Lower leg skin (tissue), 3 donors: ENCODE measurements at regions not wholly inside any gene's neighbourhood (a gene's known extent, or its start where the extent isn't known, plus 50 kb on each side); places are given as distances from the start of the nearest gene placed in this dataset.

Experiments used
- CTCF ChIP-seq, 3 donors: fragments of 450-650 bp; IDR thresholded peaks; one replicate each; pipeline ENCODE4 v1.5.1; 2016; ENCODE audit warnings: antibody characterized with exemption in 3 of 3, mild to moderate bottlenecking in 3 of 3, moderate library complexity in 2 of 3
- POLR2A ChIP-seq, 2 donors: fragments of 450-650 bp; IDR thresholded peaks; one replicate each; pipeline ENCODE4 v1.6.1; 2016 to 2017; ENCODE audit warnings: antibody characterized with exemption in 2 of 2, mild to moderate bottlenecking in 1 of 2, moderate library complexity in 1 of 2

- no peak for TF ChIP-seq CTCF (IDR thresholded peaks at IDR 0.05)
- TF ChIP-seq POLR2A (IDR thresholded peaks at IDR 0.05) = no peak
Observed at GRCh38 chr18:24559526-24559925, 99.1 kb downstream of the HRH4 start.
